ENCODE measurements at regions not wholly inside any gene's neighbourhood (a gene's known extent, or its start where the extent isn't known, plus 50 kb on each side); places are given as distances from the start of the nearest gene placed in this dataset.
A peak's percentile ranks its signal among the peaks of the same experiment; 100 is the strongest.

DNA sequence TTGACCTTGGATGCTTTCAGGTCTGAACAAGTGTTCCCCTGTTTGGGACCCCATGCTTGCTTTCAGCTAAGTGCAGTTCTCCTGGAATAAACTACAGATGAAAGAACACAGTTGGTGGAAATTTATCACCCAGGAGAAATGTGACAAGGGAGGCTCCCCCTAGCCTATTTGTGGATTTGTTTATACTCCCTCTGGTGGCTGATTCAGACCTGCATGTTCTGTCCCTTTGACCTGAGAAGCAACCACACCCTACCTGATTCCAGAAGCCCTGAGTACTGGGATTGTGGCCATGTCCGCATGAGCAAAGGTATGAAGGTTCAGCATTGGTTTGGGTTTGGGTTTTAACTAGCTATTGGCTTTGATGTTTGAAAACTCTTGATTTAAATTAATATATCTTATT, 440.9 kb downstream of the MID1IP1 start:
- H3K4me1 ChIP-seq (ENCODE audit: control insufficient read depth, insufficient read depth, low read length) = peaks cover 14% of the 10 kb centered on the region
- DNase-seq = peak; percentile 73 to 80
- no peaks in the 10 kb centered on the region for H3K9me3 ChIP-seq (ENCODE audit: control insufficient read depth, low read depth, low read length)
- no CpG with 5 or more reads among the region's 1 CpG for WGBS (ENCODE audit: insufficient coverage, low lambda C conversion rate)
- H3K27ac ChIP-seq (ENCODE audit: low read length) = peak overlapping the region; percentile 74
- H3K4me3 ChIP-seq (ENCODE audit: low read length) = no peak overlapping the region
- no peaks in the 10 kb centered on the region for H3K27me3 ChIP-seq (ENCODE audit: control insufficient read depth, insufficient read depth, low read length)
- H3K36me3 ChIP-seq (ENCODE audit: control insufficient read depth, insufficient read depth, low read length) = no peaks in the 10 kb centered on the region

- no peaks in the 10 kb centered on the region for H3K36me3 ChIP-seq (ENCODE audit: control insufficient read depth, insufficient read depth, low read length)
- DNase-seq = no peak
- no peaks in the 10 kb centered on the region for H3K9me3 ChIP-seq (ENCODE audit: control insufficient read depth, low read depth, low read length)
- H3K4me1 ChIP-seq (ENCODE audit: control insufficient read depth, insufficient read depth, low read length) = peaks cover 14% of the 10 kb centered on the region
- peak overlapping the region; percentile 62 for H3K27ac ChIP-seq (ENCODE audit: low read length)
- no peaks in the 10 kb centered on the region for H3K27me3 ChIP-seq (ENCODE audit: control insufficient read depth, insufficient read depth, low read length)
- no peak overlapping the region for H3K4me3 ChIP-seq (ENCODE audit: low read length)
- no CpG with 5 or more reads among the region's 1 CpG for WGBS (ENCODE audit: insufficient coverage, low lambda C conversion rate)
Observed at GRCh38 chrX:39244147-39244546, 442.9 kb downstream of the MID1IP1 start.

DNA sequence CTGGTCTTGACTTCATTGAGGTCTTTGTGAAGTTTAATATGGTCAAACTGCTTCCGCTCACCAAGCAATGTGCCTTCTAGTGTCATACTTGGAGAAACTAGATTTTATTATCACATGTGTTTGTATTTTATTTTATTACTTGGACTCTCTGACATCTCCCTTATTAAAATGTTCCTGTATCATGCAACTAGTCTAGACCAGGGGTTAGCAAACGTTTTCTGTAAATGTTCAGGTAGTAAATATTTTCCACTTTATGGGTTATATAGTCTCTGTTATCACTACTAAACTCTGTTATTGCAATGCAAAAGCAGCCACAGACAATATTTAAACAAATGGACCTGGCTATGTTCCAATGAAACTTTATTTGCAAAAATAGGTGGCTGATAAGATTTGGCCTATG, 443.8 kb downstream of the MID1IP1 start:
- H3K4me3 ChIP-seq (ENCODE audit: low read length) = no peak overlapping the region
- H3K36me3 ChIP-seq (ENCODE audit: control insufficient read depth, insufficient read depth, low read length) = no peaks in the 10 kb centered on the region
- peaks cover 14% of the 10 kb centered on the region for H3K4me1 ChIP-seq (ENCODE audit: control insufficient read depth, insufficient read depth, low read length)
- H3K27ac ChIP-seq (ENCODE audit: low read length) = peak overlapping the region; percentile 62
- no peaks in the 10 kb centered on the region for H3K27me3 ChIP-seq (ENCODE audit: control insufficient read depth, insufficient read depth, low read length)
- H3K9me3 ChIP-seq (ENCODE audit: control insufficient read depth, low read depth, low read length) = no peaks in the 10 kb centered on the region
- no CpG with 5 or more reads among the region's 2 CpGs for WGBS (ENCODE audit: insufficient coverage, low lambda C conversion rate)
- DNase-seq = peak in 1 of 2 donors; percentile 43

DNA sequence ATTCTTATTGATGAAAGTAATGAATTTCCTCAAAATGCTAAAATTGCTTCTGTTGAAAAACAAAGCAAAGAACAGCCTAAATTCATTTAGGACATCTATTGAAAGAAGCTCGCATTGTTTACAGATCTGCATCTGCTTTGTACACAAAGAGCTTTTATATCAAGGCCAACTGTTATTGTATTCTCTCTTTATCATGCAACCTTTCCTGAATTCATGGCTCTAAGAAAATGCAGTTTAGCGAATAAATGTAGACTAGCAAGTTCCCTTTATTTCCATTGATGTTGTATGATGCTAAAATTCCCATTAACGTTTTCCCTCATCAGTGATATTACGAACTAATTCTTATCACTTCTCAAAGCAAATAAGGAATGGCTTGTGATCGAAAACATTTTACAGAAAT, 446.3 kb downstream of the MID1IP1 start:
- 100% methylated on average over 1 of the region's 5 CpGs for WGBS (ENCODE audit: insufficient coverage, low lambda C conversion rate)
- Histone ChIP-seq H3K36me3 (ENCODE audit: control insufficient read depth, insufficient read depth, low read length) (no peaks in the 10 kb centered on the region), H3K27me3 (ENCODE audit: control insufficient read depth, insufficient read depth, low read length) (no peaks in the 10 kb centered on the region), H3K27ac (ENCODE audit: low read length) (no peak overlapping the region), H3K9me3 (ENCODE audit: control insufficient read depth, low read depth, low read length) (no peaks in the 10 kb centered on the region), H3K4me1 (ENCODE audit: control insufficient read depth, insufficient read depth, low read length) (peaks cover 13% of the 10 kb centered on the region), H3K4me3 (ENCODE audit: low read length) (no peak overlapping the region)
- no peak for DNase-seq

DNA sequence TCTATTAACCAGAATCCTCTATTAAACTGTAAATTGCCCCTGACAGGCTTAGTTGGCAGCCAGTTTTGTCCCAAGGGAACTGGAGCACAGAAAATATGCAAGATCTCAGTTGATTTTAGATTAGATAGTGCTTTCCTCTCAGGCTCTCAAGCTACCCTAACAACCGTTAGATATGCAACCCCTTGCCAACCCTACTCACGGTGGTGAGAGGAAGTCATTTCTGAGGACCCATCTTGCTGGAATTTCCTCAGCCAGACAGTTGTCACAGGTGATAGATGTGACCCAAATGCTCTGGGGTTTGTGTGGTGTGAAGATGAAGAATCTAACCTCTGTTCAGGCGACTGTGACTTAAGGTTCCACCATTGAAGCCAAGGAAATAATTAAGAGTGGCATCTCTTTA, 447.1 kb downstream of the MID1IP1 start:
- Histone ChIP-seq H3K27me3 (ENCODE audit: control insufficient read depth, insufficient read depth, low read length) (no peaks in the 10 kb centered on the region), H3K36me3 (ENCODE audit: control insufficient read depth, insufficient read depth, low read length) (no peaks in the 10 kb centered on the region), H3K9me3 (ENCODE audit: control insufficient read depth, low read depth, low read length) (no peaks in the 10 kb centered on the region), H3K27ac (ENCODE audit: low read length) (no peak overlapping the region), H3K4me3 (ENCODE audit: low read length) (no peak overlapping the region), H3K4me1 (ENCODE audit: control insufficient read depth, insufficient read depth, low read length) (peaks cover 7% of the 10 kb centered on the region)
- no peak for DNase-seq
- no CpG with 5 or more reads among the region's 3 CpGs for WGBS (ENCODE audit: insufficient coverage, low lambda C conversion rate)

DNA sequence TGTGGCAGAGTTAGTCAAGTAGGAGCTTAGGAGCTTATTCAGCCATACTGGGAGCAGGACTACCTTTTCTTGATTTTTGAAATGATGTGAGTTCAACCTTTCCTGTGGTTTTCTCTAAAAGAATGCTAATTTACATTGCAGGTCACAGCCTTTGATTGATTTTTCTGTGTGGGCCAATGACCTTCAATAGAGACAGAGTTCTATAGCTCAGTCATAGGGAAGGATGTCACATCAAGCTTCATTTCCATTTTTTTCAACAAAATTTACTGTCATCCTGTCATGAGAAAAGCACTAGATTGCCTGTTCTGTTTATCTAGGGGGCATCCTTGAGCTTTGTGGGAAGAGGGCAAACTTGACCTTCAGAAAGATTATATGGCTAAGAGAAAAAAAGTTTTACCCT, 448.7 kb downstream of the MID1IP1 start:
- no peaks in the 10 kb centered on the region for H3K36me3 ChIP-seq (ENCODE audit: control insufficient read depth, insufficient read depth, low read length)
- H3K4me1 ChIP-seq (ENCODE audit: control insufficient read depth, insufficient read depth, low read length) = no peaks in the 10 kb centered on the region
- H3K27ac ChIP-seq (ENCODE audit: low read length) = no peak overlapping the region
- H3K9me3 ChIP-seq (ENCODE audit: control insufficient read depth, low read depth, low read length) = no peaks in the 10 kb centered on the region
- H3K27me3 ChIP-seq (ENCODE audit: control insufficient read depth, insufficient read depth, low read length) = no peaks in the 10 kb centered on the region
- no peak overlapping the region for H3K4me3 ChIP-seq (ENCODE audit: low read length)
- no peak for DNase-seq

DNA sequence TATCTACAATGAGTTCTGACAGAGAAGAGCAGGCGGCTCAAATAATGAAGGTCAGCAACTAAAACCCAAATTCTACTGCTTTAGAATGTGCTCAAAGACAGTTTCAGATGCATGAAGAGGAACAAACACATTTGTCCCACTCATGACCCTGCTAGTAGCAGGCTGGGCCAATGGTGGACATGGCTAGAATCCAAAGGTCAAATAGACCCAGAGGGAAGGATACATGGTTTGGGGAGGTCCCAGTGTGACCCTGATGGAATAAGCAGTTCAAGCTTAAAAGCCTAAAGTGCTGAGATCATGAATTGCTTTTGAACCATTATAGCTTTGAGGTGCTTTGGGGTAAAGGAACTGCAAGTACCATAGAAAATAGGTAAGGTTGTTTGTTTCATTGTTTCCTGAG, 450.7 kb downstream of the MID1IP1 start:
- H3K27ac ChIP-seq (ENCODE audit: low read length) = no peak overlapping the region
- no CpG with 5 or more reads among the region's 1 CpG for WGBS (ENCODE audit: insufficient coverage, low lambda C conversion rate)
- no peak overlapping the region for H3K4me3 ChIP-seq (ENCODE audit: low read length)
- H3K36me3 ChIP-seq (ENCODE audit: control insufficient read depth, insufficient read depth, low read length) = no peaks in the 10 kb centered on the region
- no peaks in the 10 kb centered on the region for H3K9me3 ChIP-seq (ENCODE audit: control insufficient read depth, low read depth, low read length)
- no peaks in the 10 kb centered on the region for H3K27me3 ChIP-seq (ENCODE audit: control insufficient read depth, insufficient read depth, low read length)
- no peak for DNase-seq
- no peaks in the 10 kb centered on the region for H3K4me1 ChIP-seq (ENCODE audit: control insufficient read depth, insufficient read depth, low read length)

- DNase-seq = no peak
- Histone ChIP-seq H3K27ac (ENCODE audit: low read length) (no peak overlapping the region), H3K36me3 (ENCODE audit: control insufficient read depth, insufficient read depth, low read length) (no peaks in the 10 kb centered on the region), H3K27me3 (ENCODE audit: control insufficient read depth, insufficient read depth, low read length) (no peaks in the 10 kb centered on the region), H3K4me1 (ENCODE audit: control insufficient read depth, insufficient read depth, low read length) (peaks cover 3% of the 10 kb centered on the region), H3K4me3 (ENCODE audit: low read length) (no peak overlapping the region), H3K9me3 (ENCODE audit: control insufficient read depth, low read depth, low read length) (no peaks in the 10 kb centered on the region)
Observed at GRCh38 chrX:39253551-39253950, 452.3 kb downstream of the MID1IP1 start.

DNA sequence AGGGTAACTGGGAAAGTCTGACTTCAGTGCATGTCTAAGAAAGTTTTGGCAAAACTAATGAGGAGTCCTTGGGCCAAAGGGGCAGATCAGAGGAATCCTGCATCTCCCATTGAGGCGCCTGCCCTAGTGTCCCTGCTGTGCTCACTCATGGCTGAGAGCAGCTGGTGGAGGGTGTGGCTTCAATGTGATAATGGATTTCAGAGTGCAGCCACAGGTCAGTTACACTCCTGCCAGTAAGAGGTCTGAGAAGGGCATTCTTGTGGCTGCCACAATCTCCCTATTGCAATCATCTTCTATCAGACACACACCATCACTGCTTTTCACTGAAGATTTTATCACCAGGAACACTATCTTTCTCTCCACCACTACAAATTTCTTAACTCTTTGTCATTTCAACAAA, 457.1 kb downstream of the MID1IP1 start:
- Histone ChIP-seq H3K9me3 (ENCODE audit: control insufficient read depth, low read depth, low read length) (no peaks in the 10 kb centered on the region), H3K4me3 (ENCODE audit: low read length) (no peak overlapping the region), H3K27ac (ENCODE audit: low read length) (no peak overlapping the region), H3K4me1 (ENCODE audit: control insufficient read depth, insufficient read depth, low read length) (peaks cover 4% of the 10 kb centered on the region), H3K27me3 (ENCODE audit: control insufficient read depth, insufficient read depth, low read length) (no peaks in the 10 kb centered on the region), H3K36me3 (ENCODE audit: control insufficient read depth, insufficient read depth, low read length) (no peaks in the 10 kb centered on the region)
- WGBS (ENCODE audit: insufficient coverage, low lambda C conversion rate) = no CpG with 5 or more reads among the region's 1 CpG
- peak; percentile 29 to 50 for DNase-seq

GRCh38 chrX:39260965-39261364, 459.7 kb downstream of the MID1IP1 start:
- H3K27ac ChIP-seq (ENCODE audit: low read length) = no peak overlapping the region
- no peak for DNase-seq
- no peaks in the 10 kb centered on the region for H3K36me3 ChIP-seq (ENCODE audit: control insufficient read depth, insufficient read depth, low read length)
- no peak overlapping the region for H3K4me3 ChIP-seq (ENCODE audit: low read length)
- no CpG with 5 or more reads among the region's 3 CpGs for WGBS (ENCODE audit: insufficient coverage, low lambda C conversion rate)
- H3K9me3 ChIP-seq (ENCODE audit: control insufficient read depth, low read depth, low read length) = no peaks in the 10 kb centered on the region
- H3K27me3 ChIP-seq (ENCODE audit: control insufficient read depth, insufficient read depth, low read length) = no peaks in the 10 kb centered on the region
- H3K4me1 ChIP-seq (ENCODE audit: control insufficient read depth, insufficient read depth, low read length) = peaks cover 6% of the 10 kb centered on the region

DNA sequence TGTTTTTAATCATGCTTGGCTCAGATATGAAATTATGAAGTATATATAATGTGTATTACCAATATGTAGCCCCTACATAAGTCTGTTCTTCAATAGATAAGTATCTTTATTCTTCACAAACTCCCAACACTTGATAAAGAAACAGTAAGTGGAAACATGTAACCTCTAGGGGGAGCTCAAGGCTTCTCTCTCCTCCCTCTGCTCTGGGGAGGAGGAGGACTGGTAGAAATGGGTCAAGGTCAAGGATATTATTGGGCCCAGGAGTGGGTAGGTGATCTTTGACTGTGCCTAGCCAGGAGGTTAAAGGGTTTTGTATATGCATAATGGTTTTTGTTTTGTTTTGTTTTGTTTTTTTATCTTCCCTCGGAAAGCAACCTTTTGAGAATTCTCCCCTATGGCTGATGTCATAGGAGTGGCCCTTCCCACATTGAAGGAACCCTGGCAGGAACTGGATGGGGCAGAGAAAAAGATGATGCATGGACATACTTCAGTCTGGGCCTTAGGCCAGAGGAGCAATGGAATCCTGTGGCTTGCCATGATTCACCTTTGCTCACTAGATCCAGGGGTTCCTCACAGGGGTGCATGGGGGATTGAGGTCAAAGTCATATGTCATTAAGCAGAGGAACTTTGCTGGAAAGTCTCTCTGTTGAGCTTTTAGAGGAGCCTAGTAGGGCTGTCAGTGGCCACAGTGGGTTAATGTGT, 460.3 kb downstream of the MID1IP1 start:
- Histone ChIP-seq H3K36me3 (ENCODE audit: control insufficient read depth, insufficient read depth, low read length) (no peaks in the 10 kb centered on the region), H3K4me1 (ENCODE audit: control insufficient read depth, insufficient read depth, low read length) (peaks cover 6% of the 10 kb centered on the region), H3K27me3 (ENCODE audit: control insufficient read depth, insufficient read depth, low read length) (no peaks in the 10 kb centered on the region), H3K27ac (ENCODE audit: low read length) (no peak overlapping the region), H3K9me3 (ENCODE audit: control insufficient read depth, low read depth, low read length) (no peaks in the 10 kb centered on the region), H3K4me3 (ENCODE audit: low read length) (no peak overlapping the region)
- WGBS (ENCODE audit: insufficient coverage, low lambda C conversion rate) = no CpG with 5 or more reads among the region's 1 CpG
- peak; percentile 32 to 34 for DNase-seq
